ENCODE measurements at regions not wholly inside any gene's neighbourhood (a gene's known extent, or its start where the extent isn't known, plus 50 kb on each side); places are given as distances from the start of the nearest gene placed in this dataset.
A peak's percentile ranks its signal among the peaks of the same experiment; 100 is the strongest.
"Not testable (repeated sequence)": the region's sequence is repeated elsewhere in the genome, so short reads cannot be mapped to it uniquely, and the experiment has no call there.

- not testable (repeated sequence) for DNase-seq (ENCODE audit: low read depth in 2 of 2)
Measured at GRCh38 chr2:131671841-131672470, 144.3 kb downstream of the CCDC74A start.

DNA sequence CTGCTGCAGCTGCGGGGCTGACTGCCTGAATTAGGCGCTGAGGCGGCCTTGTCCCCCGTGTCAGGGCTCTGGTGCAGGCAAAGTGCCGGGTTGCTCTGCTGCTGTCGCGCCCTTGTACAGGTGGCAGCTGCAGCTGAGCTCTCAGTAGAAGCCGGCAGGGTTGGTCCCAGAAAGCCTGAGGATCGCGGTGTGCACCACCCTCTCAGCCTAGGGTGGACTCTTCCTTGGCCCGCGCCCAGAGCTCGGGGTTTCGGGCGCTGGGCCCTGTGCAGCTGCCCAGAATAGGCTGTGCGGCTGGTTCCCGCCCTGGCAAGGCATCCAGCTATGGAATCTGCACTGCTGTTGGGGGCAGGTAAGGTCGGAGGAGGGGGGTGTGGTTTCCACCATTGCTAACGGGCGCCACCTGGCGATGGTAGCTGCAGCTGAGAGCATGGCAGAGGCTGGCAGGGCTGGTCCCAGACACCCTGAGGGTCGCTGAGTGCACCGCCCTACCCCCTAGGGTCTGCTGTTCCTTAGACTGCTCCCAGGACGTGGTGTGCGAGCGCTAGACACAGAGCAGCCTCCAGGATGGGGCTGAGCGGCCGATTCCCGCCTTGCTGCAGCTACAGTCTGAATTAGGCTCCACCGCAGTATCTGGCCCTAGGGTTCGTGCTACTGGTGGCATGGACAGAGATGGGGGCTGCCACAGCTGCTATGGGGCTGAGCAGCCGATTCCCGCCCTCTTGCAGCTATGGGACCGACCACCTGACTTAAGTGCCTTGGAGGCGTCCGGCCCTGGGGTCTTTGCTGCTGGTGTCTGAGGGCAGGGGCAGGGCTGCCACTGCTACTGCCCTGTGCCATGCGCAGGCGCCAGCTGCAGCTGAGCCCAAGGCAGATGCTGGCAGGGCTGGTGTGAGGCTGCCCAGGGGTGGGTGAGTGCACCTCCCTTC, 145.0 kb downstream of the CCDC74A start:
- not testable (repeated sequence) for DNase-seq (ENCODE audit: low read depth in 2 of 2)

GRCh38 chr2:131673400-131674173, 145.9 kb downstream of the CCDC74A start:
- DNase-seq (ENCODE audit: low read depth in 2 of 2), result no peak

DNA sequence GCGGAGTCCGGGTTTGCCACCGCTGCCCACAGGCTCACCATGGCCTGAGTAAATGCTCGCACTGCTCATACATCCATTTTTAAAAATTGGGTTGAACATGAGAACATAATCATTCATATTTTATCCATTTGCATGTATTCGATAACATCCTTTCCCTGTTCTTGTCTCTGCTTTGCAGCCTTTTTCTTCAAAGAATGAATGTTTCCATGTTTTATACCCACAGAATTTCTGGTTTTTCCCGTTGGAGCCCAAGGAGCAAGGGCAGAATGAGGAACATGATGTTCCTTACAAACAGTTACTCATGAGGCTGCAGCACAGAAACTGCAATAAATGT, 146.5 kb downstream of the CCDC74A start:
- no peak for DNase-seq (ENCODE audit: low read depth in 2 of 2)

DNA sequence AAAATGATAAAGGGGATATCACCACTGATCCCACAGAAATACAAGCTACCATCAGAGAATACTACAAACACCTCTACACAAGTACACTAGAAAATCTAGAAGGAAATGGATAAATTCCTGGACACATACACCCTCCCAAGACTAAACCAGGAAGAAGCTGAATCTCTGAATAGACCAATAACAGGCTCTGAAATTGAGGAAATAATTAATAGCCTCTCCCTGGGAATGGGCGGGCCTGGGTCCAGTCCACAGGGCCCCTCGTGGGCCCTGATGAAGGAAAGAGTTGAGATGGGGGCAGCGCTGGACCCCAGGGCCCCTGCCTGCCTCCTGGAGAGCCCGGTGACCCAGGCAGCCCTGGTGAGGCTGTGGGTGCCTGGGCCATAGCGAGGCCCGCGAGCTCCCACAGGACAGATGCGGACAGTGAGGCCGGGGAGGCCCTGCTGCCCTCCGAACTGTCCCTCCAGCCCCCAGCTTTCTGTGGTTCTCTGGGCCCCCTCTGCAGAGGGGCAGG, 154.0 kb downstream of the CCDC74A start:
- DNase-seq (ENCODE audit: low read depth in 2 of 2), result not testable (repeated sequence)

DNA sequence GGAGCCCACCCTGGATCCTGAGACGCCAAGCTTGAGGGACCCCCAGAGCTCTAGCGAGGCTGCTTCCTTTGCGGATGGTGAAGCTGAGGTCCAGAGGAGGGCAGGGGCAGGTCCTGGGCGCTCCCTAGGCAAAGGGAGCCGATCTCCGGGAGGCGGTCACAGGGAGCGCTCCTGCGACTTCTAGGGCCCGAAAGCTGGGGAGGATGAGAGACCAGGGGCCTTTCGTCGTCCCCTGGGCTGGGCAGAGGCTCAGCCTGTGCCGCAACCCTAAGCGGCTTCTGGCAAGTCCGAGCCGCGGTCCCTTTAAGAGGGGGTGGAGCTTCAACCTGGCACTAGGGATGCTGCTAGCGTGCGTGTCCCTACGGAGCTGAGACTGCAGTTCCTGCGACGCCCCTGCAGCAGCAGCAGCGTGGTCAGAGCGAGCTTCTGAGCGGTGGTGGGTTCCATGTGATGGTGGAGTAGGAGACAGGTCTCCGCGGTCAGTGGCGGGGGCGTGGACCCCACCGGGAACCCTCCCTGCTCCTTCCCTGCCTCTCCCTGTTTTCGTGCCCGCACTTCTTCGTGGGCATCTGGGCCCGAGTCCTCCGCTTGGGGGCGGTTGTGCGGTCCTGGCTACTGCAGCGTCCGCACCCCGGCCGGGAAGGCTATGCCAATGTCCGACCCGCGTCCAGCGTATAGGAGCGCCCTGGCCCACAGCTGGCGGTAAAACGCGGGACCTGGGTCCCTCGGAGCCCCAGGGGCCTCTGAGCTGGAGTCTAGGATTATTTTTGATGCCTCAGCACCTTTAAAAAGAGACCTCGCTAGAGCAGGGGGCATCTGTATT, 154.6 kb downstream of the CCDC74A start:
- DNase-seq (ENCODE audit: low read depth in 2 of 2), result peak; percentile 60

- not testable (repeated sequence) for DNase-seq (ENCODE audit: low read depth in 2 of 2)
Measured at GRCh38 chr2:131682945-131683330, 155.2 kb downstream of the CCDC74A start.

DNA sequence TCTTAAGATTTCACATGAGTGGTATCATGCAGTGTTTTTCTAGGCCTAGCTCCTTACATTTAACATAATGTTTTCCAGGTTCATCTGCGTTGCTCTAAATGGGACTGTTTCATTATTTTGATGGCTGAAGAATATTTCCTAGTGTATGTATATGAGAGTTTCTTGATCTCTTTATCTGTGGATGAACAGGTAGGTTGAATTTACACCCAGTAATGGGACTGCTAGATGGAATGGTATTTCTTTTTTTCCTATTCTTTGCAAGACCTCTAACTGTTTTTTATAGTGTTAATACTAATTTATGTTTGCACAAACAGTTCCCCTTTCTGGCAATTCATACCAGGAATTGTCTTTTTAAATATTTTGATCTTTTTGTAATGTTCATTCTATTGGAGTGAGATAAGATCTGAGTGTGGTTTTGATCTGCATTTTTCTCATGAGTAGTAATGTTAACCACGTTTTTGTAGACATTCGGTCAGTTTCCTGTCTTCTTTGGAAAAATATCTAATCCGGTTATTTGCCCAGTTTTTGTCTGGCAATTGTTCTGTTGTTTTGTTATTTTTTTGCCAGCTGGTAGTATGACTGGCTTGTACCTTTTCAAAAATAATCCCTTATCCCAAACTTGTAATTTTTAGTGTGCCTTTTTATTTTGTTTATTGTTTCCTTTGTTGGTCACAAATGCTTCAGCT, 157.1 kb downstream of the CCDC74A start:
- DNase-seq (ENCODE audit: low read depth in 2 of 2), result peak in 1 of 2 experiments; percentile 41

DNA sequence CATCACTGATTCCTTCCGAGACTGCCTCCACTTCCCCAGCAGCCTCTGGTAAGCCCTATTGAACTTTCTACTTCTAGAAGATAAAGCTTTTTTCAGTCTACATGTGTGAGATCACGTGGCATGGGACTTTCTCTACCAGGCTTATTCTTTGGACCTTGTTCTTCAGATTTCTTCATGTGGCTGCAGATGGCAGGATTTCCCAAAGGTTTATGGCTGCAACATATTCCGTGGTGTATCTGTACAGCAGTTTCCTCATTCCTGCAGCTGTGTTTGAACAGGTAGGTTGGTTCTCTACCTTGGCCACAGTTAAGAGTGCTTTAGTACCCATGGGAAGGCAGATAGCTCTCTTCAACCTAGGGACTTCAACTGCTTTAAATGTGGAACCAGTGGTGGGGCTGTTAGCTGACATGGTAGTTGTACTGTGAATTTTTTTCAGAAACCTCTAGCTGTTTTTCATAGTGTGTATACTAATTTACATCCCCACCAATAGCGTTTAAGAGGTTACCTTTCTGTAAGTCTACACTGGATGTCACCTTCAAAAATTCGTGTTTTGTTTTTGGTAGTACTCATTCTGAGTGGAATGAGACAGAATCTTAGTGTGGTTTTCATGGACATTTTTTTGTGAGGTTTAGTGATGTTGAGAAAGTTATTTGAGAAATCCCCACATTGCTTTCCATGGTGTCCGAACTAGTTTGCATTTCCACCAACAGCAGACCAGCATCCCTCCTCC, 158.6 kb downstream of the CCDC74A start:
- peak in 1 of 2 experiments; percentile 28 for DNase-seq (ENCODE audit: low read depth in 2 of 2)

- DNase-seq (ENCODE audit: low read depth in 2 of 2), result not testable (repeated sequence)
Measured at GRCh38 chr2:131686894-131687238, 159.2 kb downstream of the CCDC74A start.

DNA sequence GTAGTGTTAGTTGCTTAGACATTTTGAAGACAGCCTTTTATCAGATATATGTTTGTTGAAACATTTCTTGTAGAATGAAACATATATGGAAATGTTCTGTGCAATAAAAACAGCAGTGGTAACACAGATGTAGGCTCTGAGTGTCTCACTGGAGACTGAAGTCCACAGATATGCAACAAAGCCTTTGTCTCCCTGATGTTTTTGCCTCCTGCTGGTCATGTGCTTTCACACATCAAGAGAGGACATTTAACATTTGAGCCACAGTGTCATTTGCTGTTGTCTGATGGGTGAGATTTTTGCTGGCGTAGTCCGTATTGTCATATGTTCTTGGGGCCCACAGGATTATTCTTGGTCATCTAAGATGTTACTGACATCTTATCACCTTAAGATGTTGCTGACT, 161.4 kb downstream of the CCDC74A start:
- not testable (repeated sequence) for DNase-seq (ENCODE audit: low read depth in 2 of 2)

DNA sequence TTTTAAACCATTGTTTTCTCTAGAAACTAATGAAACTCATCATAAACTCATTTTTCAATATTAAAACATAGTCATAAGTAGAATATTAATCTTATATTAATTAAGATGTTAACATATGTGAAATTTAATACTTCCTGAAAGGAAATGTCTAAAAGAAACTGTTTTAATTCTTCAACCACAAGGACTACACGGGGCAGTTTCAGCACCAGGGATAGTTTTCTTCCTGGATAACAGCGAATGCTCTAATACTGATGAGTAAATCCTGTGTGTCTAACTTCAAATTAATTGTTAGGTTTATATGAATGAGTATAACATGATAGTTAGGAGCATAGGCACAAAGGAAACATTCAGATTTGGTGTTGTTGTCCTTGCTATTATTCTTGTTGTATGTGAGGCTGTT, 183.6 kb downstream of the CCDC74A start:
- DNase-seq (ENCODE audit: low read depth in 2 of 2), result not testable (repeated sequence)

- not testable (repeated sequence) for DNase-seq (ENCODE audit: low read depth in 2 of 2)
Measured at GRCh38 chr2:131717907-131718306, 190.2 kb downstream of the CCDC74A start.

DNA sequence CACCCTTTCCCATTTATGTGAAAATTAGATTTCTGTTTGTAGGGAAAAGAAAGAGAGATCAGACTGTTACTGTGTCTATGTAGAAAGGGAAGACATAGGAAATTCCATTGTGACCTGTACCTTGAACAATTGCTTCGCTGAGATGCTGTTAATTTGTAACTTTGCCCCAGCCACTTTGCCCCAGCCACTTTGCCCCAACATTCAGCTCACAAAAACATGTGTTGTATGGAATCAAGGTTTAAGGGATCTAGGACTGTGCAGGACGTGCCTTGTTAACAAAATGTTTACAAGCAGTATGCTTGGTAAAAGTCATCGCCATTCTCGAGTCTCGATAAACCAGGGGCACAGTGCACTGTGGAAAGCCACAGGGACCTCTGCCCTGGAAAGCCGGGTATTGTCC, 193.5 kb downstream of the CCDC74A start:
- not testable (repeated sequence) for DNase-seq (ENCODE audit: low read depth in 2 of 2)

GRCh38 chr2:131722256-131722655, 194.6 kb downstream of the CCDC74A start:
- not testable (repeated sequence) for DNase-seq (ENCODE audit: low read depth in 2 of 2)

- no peak for DNase-seq (ENCODE audit: low read depth in 2 of 2)
Measured at GRCh38 chr2:131724019-131724418, 196.3 kb downstream of the CCDC74A start.

GRCh38 chr2:131728451-131728850, 200.8 kb downstream of the CCDC74A start:
- not testable (repeated sequence) for DNase-seq (ENCODE audit: low read depth in 2 of 2)

DNA sequence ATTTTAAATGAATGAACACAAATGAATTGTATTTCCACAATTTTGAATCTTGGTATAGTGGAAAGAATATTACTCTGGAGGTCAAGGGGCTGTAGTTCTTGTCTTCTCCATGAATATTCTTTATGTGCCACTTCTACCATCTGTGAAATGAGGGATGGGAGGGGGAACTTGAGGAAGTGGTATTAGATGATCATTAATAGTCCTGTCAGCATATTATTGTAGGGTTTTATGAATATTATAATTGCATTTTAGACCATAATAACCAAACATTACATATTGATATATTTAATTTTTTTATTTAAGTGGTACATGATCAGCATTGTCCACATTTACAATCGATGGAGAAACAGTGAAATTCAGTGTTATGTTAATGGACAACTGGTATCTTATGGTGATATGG, 205.8 kb downstream of the CCDC74A start:
- DNase-seq (ENCODE audit: low read depth in 2 of 2), result not testable (repeated sequence)

- DNase-seq (ENCODE audit: low read depth in 2 of 2), result not testable (repeated sequence)
Measured at GRCh38 chr2:131736406-131736805, 208.7 kb downstream of the CCDC74A start.

GRCh38 chr2:131738533-131738932, 210.8 kb downstream of the CCDC74A start:
- DNase-seq (ENCODE audit: low read depth in 2 of 2), result not testable (repeated sequence)

All from fibroblast of skin of left biceps (primary cell).